Uterus (tissue), 3 donors: ENCODE measurements at regions not wholly inside any gene's neighbourhood (a gene's known extent, or its start where the extent isn't known, plus 50 kb on each side); places are given as distances from the start of the nearest gene placed in this dataset.
A peak's percentile ranks its signal among the peaks of the same experiment; 100 is the strongest.

Experiments used
- DNase-seq, 2 donors: peaks; one replicate each; pipeline ENCODE4 v3.0.0-alpha.2; 2019 to 2020
- H3K27ac ChIP-seq, 2 donors: fragments of 200-600 bp; sonication (generic); 1 replicate in 1 of 2; 2 replicates in 1 of 2; pipeline ENCODE4 v1.5.1; 2016 to 2018
- H3K27me3 ChIP-seq, 2 donors: fragments of 200-600 bp; sonication (generic); one replicate each; pipeline ENCODE4 v1.5.1; 2018 to 2019; ENCODE audit warnings: control low read depth in 1 of 2
- H3K36me3 ChIP-seq, 2 donors: fragments of 200-600 bp; sonication (generic); one replicate each; pipeline ENCODE4 v1.5.1; 2019; ENCODE audit warnings: control low read depth in 1 of 2
- H3K4me1 ChIP-seq, 2 donors: fragments of 200-600 bp; sonication (generic); one replicate each; pipeline ENCODE4 v1.5.1; 2018 to 2019; ENCODE audit warnings: control low read depth in 1 of 2
- H3K4me3 ChIP-seq, 2 donors: fragments of 200-600 bp; sonication (generic); 1 replicate in 1 of 2; 2 replicates in 1 of 2; pipeline ENCODE4 v1.5.1; 2018 to 2019; ENCODE audit warnings: mild to moderate bottlenecking in 1 of 2
- H3K9me3 ChIP-seq, 2 donors: fragments of 200-600 bp; sonication (generic); one replicate each; pipeline ENCODE4 v1.5.1; 2019; ENCODE audit warnings: control low read depth in 1 of 2
- CTCF ChIP-seq, 4 experiments: fragments of 200-600 bp in 2 of 4; fragments of 450-650 bp in 2 of 4; sonication (generic) in 2 of 4; IDR thresholded peaks; one replicate each; pipeline ENCODE4 v1.5.1; 2016 to 2019; ENCODE audit warnings: antibody characterized with exemption in 4 of 4, mild to moderate bottlenecking in 2 of 4, moderate library complexity in 1 of 4
- POLR2A ChIP-seq, 2 donors: fragments of 450-650 bp; IDR thresholded peaks; one replicate each; pipeline ENCODE4 v1.6.1; 2016; ENCODE audit warnings: antibody characterized with exemption in 2 of 2, mild to moderate bottlenecking in 1 of 2, moderate library complexity in 1 of 2
- intact Hi-C: fragments of 100-400 bp; cut with DNase I; formaldehyde crosslinking; loops from one replicate; pipeline ENCODE4 v1.15.1; 2023; ENCODE audit warnings: low total_unique reads
- donor health status: DM: yes; HTN: yes; CAD: no.

DNA sequence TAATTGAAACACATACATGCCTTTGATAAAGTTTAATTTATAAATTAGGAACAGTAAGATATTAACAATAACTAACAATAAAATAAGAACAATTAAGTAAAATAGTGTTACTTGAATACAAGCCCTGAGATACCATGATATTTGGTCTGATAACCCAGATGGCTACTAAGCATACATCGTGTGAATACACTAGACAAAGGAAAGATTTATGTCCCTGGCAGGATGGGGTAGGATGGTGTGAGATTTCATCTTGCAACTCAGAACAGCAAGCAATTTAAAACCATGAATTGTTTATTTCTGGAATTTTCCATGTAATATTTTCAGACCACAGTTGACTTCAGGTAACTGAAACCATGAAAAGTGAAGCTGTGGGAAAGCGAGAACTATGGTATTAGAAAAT lies 169.5 kb downstream of the DIPK2A start:
- intact Hi-C loops = no loop called here
- Histone ChIP-seq H3K4me3 (no peak overlapping the region), H3K27ac (no peak overlapping the region), H3K27me3 (no peaks in the 10 kb centered on the region), H3K9me3 (no peaks in the 10 kb centered on the region), H3K36me3 (no peaks in the 10 kb centered on the region), H3K4me1 (no peaks in the 10 kb centered on the region)
- no peak for TF ChIP-seq POLR2A (IDR thresholded peaks at IDR 0.05)
- TF ChIP-seq CTCF (IDR thresholded peaks at IDR 0.05) = no peak
- DNase-seq = no peak

DNA sequence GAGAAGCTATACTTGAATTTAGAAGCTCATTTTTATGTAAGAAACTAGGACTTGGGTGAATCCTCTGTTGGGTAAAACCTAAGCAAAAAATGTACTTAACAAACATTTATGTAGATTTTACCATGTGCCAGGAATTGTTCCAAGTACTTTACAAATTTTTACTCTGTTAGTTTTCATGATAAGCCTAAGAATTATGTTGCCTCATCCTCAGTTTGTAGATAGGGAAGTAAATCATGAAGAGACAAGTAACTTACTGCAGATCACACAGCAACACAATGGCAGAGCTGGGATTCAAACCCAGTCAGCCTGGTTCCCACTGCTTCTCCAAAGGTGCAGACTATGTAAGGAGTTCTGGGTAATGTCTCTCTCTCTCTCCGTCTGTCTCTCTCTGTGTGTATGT lies 169.9 kb downstream of the DIPK2A start:
- H3K27ac ChIP-seq = no peak overlapping the region
- no peak for TF ChIP-seq CTCF (IDR thresholded peaks at IDR 0.05)
- no peak for TF ChIP-seq POLR2A (IDR thresholded peaks at IDR 0.05)
- DNase-seq = no peak
- no peaks in the 10 kb centered on the region for H3K4me1 ChIP-seq
- H3K9me3 ChIP-seq = no peaks in the 10 kb centered on the region
- intact Hi-C loops = no loop called here
- no peaks in the 10 kb centered on the region for H3K27me3 ChIP-seq
- H3K36me3 ChIP-seq = no peaks in the 10 kb centered on the region
- no peak overlapping the region for H3K4me3 ChIP-seq

DNA sequence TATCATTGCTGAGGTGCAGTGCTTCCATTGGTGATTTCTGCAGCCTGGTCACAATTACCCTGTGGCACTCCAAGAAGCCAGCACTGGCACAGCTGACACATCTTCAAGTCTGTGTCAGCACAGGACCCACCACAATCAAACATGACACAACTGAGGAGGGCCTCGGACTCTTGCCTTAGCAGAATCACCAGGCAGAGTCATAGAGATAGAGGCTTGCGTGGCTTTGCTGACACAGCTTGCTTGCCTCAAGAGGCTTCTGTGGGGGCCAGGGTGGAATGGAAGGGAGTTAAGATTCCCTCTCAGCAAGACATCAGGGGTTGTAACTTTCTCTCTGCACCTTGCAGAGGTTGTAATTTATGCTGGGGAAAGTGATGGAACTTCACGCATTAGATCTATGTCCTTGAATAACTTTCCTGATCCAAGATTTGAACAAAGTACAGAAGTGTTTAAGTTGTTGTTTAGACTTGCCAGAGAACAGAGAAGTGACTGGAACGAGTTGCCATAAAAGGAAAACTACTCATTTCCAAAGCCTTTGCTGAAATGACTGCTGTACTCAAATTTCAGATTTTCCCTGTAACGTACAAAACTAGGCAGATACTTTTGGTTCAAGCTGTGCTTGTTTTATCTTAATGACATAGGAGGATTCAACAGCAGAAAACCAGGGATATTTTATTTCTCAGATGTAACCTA lies 170.7 kb downstream of the DIPK2A start:
- no peak overlapping the region for H3K4me3 ChIP-seq
- H3K27me3 ChIP-seq = no peaks in the 10 kb centered on the region
- no peaks in the 10 kb centered on the region for H3K9me3 ChIP-seq
- no peak for TF ChIP-seq POLR2A (IDR thresholded peaks at IDR 0.05)
- TF ChIP-seq CTCF (IDR thresholded peaks at IDR 0.05) = no peak
- DNase-seq = peak in 1 of 2 donors; percentile 16
- H3K27ac ChIP-seq = peak overlapping the region in 1 of 2 donors; percentile 20
- no peaks in the 10 kb centered on the region for H3K4me1 ChIP-seq
- intact Hi-C loops = no loop called here
- no peaks in the 10 kb centered on the region for H3K36me3 ChIP-seq

DNA sequence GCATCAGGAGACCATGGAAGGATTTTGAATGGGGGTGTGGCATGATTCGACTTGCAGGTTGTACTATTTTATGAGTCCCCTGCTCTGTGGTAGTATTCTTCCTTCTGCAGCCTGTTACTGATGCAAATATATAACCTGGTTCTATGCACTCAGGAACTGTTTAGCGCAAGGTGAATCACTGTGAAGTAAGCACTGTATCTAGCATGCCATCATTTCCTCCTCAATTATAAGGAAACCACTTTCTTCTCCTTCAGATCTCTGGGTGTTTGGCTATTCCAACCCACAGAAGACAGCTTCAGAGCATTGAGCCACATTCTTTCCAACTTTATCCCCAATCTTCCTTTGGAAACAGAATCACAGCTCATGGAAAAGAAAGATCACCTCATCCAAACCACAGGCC lies 176.7 kb downstream of the DIPK2A start:
- DNase-seq = no peak
- Histone ChIP-seq H3K4me3 (no peak overlapping the region), H3K4me1 (no peaks in the 10 kb centered on the region), H3K27ac (no peak overlapping the region), H3K36me3 (peaks cover 0 to 3% of the 10 kb centered on the region in 2 donors), H3K9me3 (no peaks in the 10 kb centered on the region), H3K27me3 (no peaks in the 10 kb centered on the region)
- TF ChIP-seq POLR2A (IDR thresholded peaks at IDR 0.05) = no peak
- TF ChIP-seq CTCF (IDR thresholded peaks at IDR 0.05) = no peak
- intact Hi-C loops = no loop called here

DNA sequence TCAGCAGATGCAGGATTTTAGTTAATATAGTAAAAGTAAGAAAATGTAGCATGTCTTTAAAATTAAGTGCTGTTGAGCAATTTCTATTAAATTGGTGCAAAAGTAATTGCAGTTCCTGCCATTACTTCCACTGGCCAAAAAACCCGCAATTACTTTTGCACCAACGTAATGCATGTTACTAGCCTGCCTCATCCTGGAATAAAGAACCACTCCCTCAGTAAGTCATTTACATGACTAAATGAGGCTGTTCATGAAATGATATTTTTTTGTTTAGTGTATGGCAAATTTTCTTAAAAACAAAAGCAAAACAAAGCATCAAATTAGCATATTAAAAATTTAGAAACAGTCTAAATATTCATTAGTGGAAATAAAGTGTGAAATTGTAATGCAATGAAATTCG lies 180.4 kb downstream of the DIPK2A start:
- Histone ChIP-seq H3K4me1 (no peaks in the 10 kb centered on the region), H3K27ac (no peak overlapping the region), H3K4me3 (no peak overlapping the region), H3K27me3 (no peaks in the 10 kb centered on the region), H3K9me3 (no peaks in the 10 kb centered on the region), H3K36me3 (peaks cover 0 to 3% of the 10 kb centered on the region in 2 donors)
- intact Hi-C loops = no loop called here
- no peak for TF ChIP-seq CTCF (IDR thresholded peaks at IDR 0.05)
- no peak for TF ChIP-seq POLR2A (IDR thresholded peaks at IDR 0.05)
- no peak for DNase-seq
